Gastrocnemius medialis (tissue), 4 donors: ENCODE measurements at regions not wholly inside any gene's neighbourhood (a gene's known extent, or its start where the extent isn't known, plus 50 kb on each side); places are given as distances from the start of the nearest gene placed in this dataset.

Experiments used
- ATAC-seq, 2 donors: fragments of 150-250 bp; one replicate each; pipeline ENCODE4 v1.9.1; 2016
- DNase-seq, 2 donors: peaks; one replicate each; pipeline ENCODE4 v3.0.0-alpha.2; 2019
- H3K27ac ChIP-seq, 4 donors: fragments of 200-600 bp; sonication (generic); 1 replicate in 1 of 4; 2 replicates in 3 of 4; pipeline ENCODE4 v1.5.1; 2016 to 2018; ENCODE audit warnings: mild to moderate bottlenecking in 2 of 4, moderate library complexity in 1 of 4
- H3K27me3 ChIP-seq, 3 donors: fragments of 200-600 bp; sonication (generic) in 2 of 3; 1 replicate in 1 of 3; 2 replicates in 2 of 3; pipeline versions ENCODE4 v1.5.1 to v1.6.0; 2016 to 2019; ENCODE audit warnings: mild to moderate bottlenecking in 1 of 3, moderate library complexity in 1 of 3
- H3K36me3 ChIP-seq, 2 donors: fragments of 200-600 bp; sonication (generic) in 1 of 2; one replicate each; pipeline ENCODE4 v1.5.1; 2017 to 2018
- H3K4me1 ChIP-seq, 2 donors: fragments of 200-600 bp; sonication (generic) in 1 of 2; one replicate each; pipeline ENCODE4 v1.5.1; 2016 to 2017; ENCODE audit warnings: mild to moderate bottlenecking in 2 of 2
- H3K4me3 ChIP-seq, 4 donors: fragments of 200-600 bp; sonication (generic) in 3 of 4; 1 replicate in 1 of 4; 2 replicates in 3 of 4; pipeline ENCODE4 v1.5.1; 2016 to 2019; ENCODE audit warnings: mild to moderate bottlenecking in 2 of 4
- H3K9me3 ChIP-seq, 3 donors: fragments of 200-600 bp; sonication (generic) in 2 of 3; 1 replicate in 1 of 3; 2 replicates in 2 of 3; pipeline ENCODE4 v1.5.1; 2016 to 2019
- CTCF ChIP-seq, 5 experiments: fragments of 450-650 bp in 3 of 5; fragments of 200-600 bp in 2 of 5; sonication (generic) in 2 of 5; IDR thresholded peaks in 4 of 5; conservative IDR thresholded peaks in 1 of 5; 1 replicate in 4 of 5; 2 replicates in 1 of 5; pipeline ENCODE4 v1.5.1; 2016 to 2019; ENCODE audit warnings: antibody characterized with exemption in 5 of 5, mild to moderate bottlenecking in 3 of 5, moderate library complexity in 3 of 5
- POLR2A ChIP-seq, 2 donors: fragments of 450-650 bp; IDR thresholded peaks; one replicate each; pipeline ENCODE4 v1.6.1; 2017; ENCODE audit warnings: antibody characterized with exemption in 2 of 2, mild to moderate bottlenecking in 2 of 2, moderate library complexity in 2 of 2
- in situ Hi-C, 4 donors: fragments of 200-750 bp; cut with MboI; loops; one replicate each; pipeline versions ENCODE4 v1.15.0 to v1.8.0; 2017; ENCODE audit warnings: low sequenced_read_pairs in 4 of 4
- intact Hi-C: fragments of 100-400 bp; cut with DNase I; formaldehyde crosslinking; loops from one replicate; pipeline ENCODE4 v1.15.1; 2023; ENCODE audit warnings: low total_unique reads

- in situ Hi-C loops = no loop called here
- intact Hi-C loops = no loop called here
- H3K4me1 ChIP-seq = no peaks in the 10 kb centered on the region
- TF ChIP-seq POLR2A (IDR thresholded peaks at IDR 0.05) (no peak), CTCF (IDR thresholded peaks at IDR 0.05 in 4 of 5, conservative IDR thresholded peaks at IDR 0.05 in 1 of 5) (no peak)
- no peaks in the 10 kb centered on the region for H3K27me3 ChIP-seq
- H3K9me3 ChIP-seq = no peaks in the 10 kb centered on the region
- no peaks in the 10 kb centered on the region for H3K36me3 ChIP-seq
- H3K27ac ChIP-seq = no peak overlapping the region
- ATAC-seq (no peak), DNase-seq (no peak)
- H3K4me3 ChIP-seq = no peak overlapping the region
Measured at GRCh38 chr9:29945012-29945411, 2371.7 kb upstream of the C9orf72 start.

- Histone ChIP-seq H3K4me3 (no peak overlapping the region), H3K9me3 (no peaks in the 10 kb centered on the region), H3K27me3 (no peaks in the 10 kb centered on the region), H3K27ac (no peak overlapping the region), H3K36me3 (no peaks in the 10 kb centered on the region), H3K4me1 (no peaks in the 10 kb centered on the region)
- DNase-seq (no peak), ATAC-seq (no peak)
- intact Hi-C loops = no loop called here
- TF ChIP-seq POLR2A (IDR thresholded peaks at IDR 0.05) = no peak
- TF ChIP-seq CTCF (IDR thresholded peaks at IDR 0.05 in 4 of 5, conservative IDR thresholded peaks at IDR 0.05 in 1 of 5) = no peak
- in situ Hi-C loops = no loop called here
Measured at GRCh38 chr9:29958469-29958868, 2385.2 kb upstream of the C9orf72 start.

GRCh38 chr9:29965834-29966233 lies 2392.6 kb upstream of the C9orf72 start:
- DNase-seq (no peak), ATAC-seq (no peak)
- Histone ChIP-seq H3K4me3 (no peak overlapping the region), H3K27me3 (no peaks in the 10 kb centered on the region), H3K36me3 (no peaks in the 10 kb centered on the region), H3K4me1 (no peaks in the 10 kb centered on the region), H3K9me3 (no peaks in the 10 kb centered on the region), H3K27ac (no peak overlapping the region)
- intact Hi-C loops (no loop called here), in situ Hi-C loops (no loop called here)
- TF ChIP-seq CTCF (IDR thresholded peaks at IDR 0.05 in 4 of 5, conservative IDR thresholded peaks at IDR 0.05 in 1 of 5) = no peak
- no peak for TF ChIP-seq POLR2A (IDR thresholded peaks at IDR 0.05)

GRCh38 chr9:29966247-29966646 lies 2393.0 kb upstream of the C9orf72 start:
- in situ Hi-C loops (no loop called here), intact Hi-C loops (no loop called here)
- Histone ChIP-seq H3K27ac (no peak overlapping the region), H3K36me3 (no peaks in the 10 kb centered on the region), H3K4me3 (no peak overlapping the region), H3K27me3 (no peaks in the 10 kb centered on the region), H3K4me1 (no peaks in the 10 kb centered on the region), H3K9me3 (no peaks in the 10 kb centered on the region)
- DNase-seq = no peak
- TF ChIP-seq POLR2A (IDR thresholded peaks at IDR 0.05) (no peak), CTCF (IDR thresholded peaks at IDR 0.05 in 4 of 5, conservative IDR thresholded peaks at IDR 0.05 in 1 of 5) (no peak)
- ATAC-seq = no peak

GRCh38 chr9:29968831-29969230 lies 2395.6 kb upstream of the C9orf72 start:
- Histone ChIP-seq H3K4me3 (no peak overlapping the region), H3K27ac (no peak overlapping the region), H3K9me3 (no peaks in the 10 kb centered on the region), H3K4me1 (no peaks in the 10 kb centered on the region), H3K27me3 (no peaks in the 10 kb centered on the region), H3K36me3 (no peaks in the 10 kb centered on the region)
- in situ Hi-C loops = no loop called here
- ATAC-seq = no peak
- DNase-seq = no peak
- TF ChIP-seq POLR2A (IDR thresholded peaks at IDR 0.05) (no peak), CTCF (IDR thresholded peaks at IDR 0.05 in 4 of 5, conservative IDR thresholded peaks at IDR 0.05 in 1 of 5) (no peak)
- intact Hi-C loops = no loop called here
